ENCODE measurements at regions not wholly inside any gene's neighbourhood (a gene's known extent, or its start where the extent isn't known, plus 50 kb on each side); places are given as distances from the start of the nearest gene placed in this dataset.

GRCh38 chr19:30684613-30685012, 312.4 kb downstream of the ZNF536 start:
- Histone ChIP-seq H2BK12ac (ENCODE audit: insufficient read length, low read depth, low read length) (no peak overlapping the region), H2BK5ac (ENCODE audit: insufficient read length, low read length) (no peak overlapping the region), H3K23ac (ENCODE audit: insufficient read length, low read depth, low read length) (no peak overlapping the region), H3K9ac (ENCODE audit: extremely low read depth, insufficient read length, low read length) (no peak overlapping the region), H3K79me2 (ENCODE audit: insufficient read depth, low read length) (no peaks in the 10 kb centered on the region), H3K4me2 (ENCODE audit: insufficient read depth, insufficient read length, low read length) (no peak overlapping the region), H3K79me1 (ENCODE audit: insufficient read depth, low read depth, low read length, poor library complexity, severe bottlenecking) (no peaks in the 10 kb centered on the region), H3K18ac (ENCODE audit: insufficient read length, low read depth, low read length) (no peak overlapping the region), H3K9me3 (ENCODE audit: control insufficient read depth, low read depth, low read length) (no peaks in the 10 kb centered on the region), H3K23me2 (ENCODE audit: insufficient read length, low read depth, low read length, poor library complexity, severe bottlenecking) (no peaks in the 10 kb centered on the region), H2BK20ac (ENCODE audit: low read depth, low read length, poor library complexity, severe bottlenecking) (no peak overlapping the region), H3K56ac (ENCODE audit: insufficient read length, low read depth, low read length) (no peak overlapping the region), H4K91ac (ENCODE audit: insufficient read length, low read depth, low read length) (no peak overlapping the region), H2AK5ac (ENCODE audit: insufficient read length, low read length) (no peak overlapping the region), H4K5ac (ENCODE audit: insufficient read length, low read depth, low read length) (no peak overlapping the region), H3K27me3 (ENCODE audit: insufficient read depth, low read length) (no peaks in the 10 kb centered on the region), H3K4me1 (ENCODE audit: insufficient read depth, low read length) (no peaks in the 10 kb centered on the region; the same call in 1 of the 2 replicates), H3K27ac (ENCODE audit: insufficient read length, low read depth, low read length) (no peak overlapping the region), H2BK120ac (ENCODE audit: low read depth, low read length, poor library complexity, severe bottlenecking) (no peak overlapping the region), H4K8ac (replicated peaks; ENCODE audit: insufficient read length, low read depth, low read length) (no peak overlapping the region), H4K20me1 (ENCODE audit: control insufficient read depth, insufficient read depth, insufficient read length) (no peaks in the 10 kb centered on the region), H3T11ph (ENCODE audit: low read length) (no peak overlapping the region), H3K4ac (ENCODE audit: low read depth, low read length) (no peak overlapping the region), H2AFZ (ENCODE audit: low read length) (no peak overlapping the region), H2BK15ac (ENCODE audit: low read depth, low read length) (no peak overlapping the region), H3K14ac (ENCODE audit: insufficient read depth, low read length) (no peak overlapping the region)
- DNase-seq = no peak
- no peak for TF ChIP-seq CTCF (conservative IDR thresholded peaks at IDR 0.05)
- H3K9me3 Mint-ChIP-seq = no peaks in the 10 kb centered on the region
- no peak overlapping the region for H3K4me3 Mint-ChIP-seq
- H3K36me3 Mint-ChIP-seq (ENCODE audit: insufficient read depth in 1 of 3, low read depth in 3 of 3) = no peaks in the 10 kb centered on the region
- no peak overlapping the region for H3K27ac Mint-ChIP-seq
- peaks cover 17 to 19% of the 10 kb centered on the region in 2 experiments for H3K4me1 Mint-ChIP-seq
- no peaks in the 10 kb centered on the region for H3K27me3 Mint-ChIP-seq (ENCODE audit: low read depth)
- no CpG with 5 or more reads among the region's 10 CpGs for WGBS (ENCODE audit: extremely low coverage, insufficient read length, low lambda C conversion rate)

All from H9 (cell line).